Mammary epithelial cell (primary cell): ENCODE measurements at regions not wholly inside any gene's neighbourhood (a gene's known extent, or its start where the extent isn't known, plus 50 kb on each side); places are given as distances from the start of the nearest gene placed in this dataset.

ENCODE experiments used
- CTCF ChIP-seq, 2 donors: IDR thresholded peaks in 1 of 2; conservative IDR thresholded peaks in 1 of 2; 2 replicates each; pipeline ENCODE4 v1.5.1; 2011 to 2012; ENCODE audit warnings: inconsistent platforms in 2 of 2, low read length in 2 of 2, mild to moderate bottlenecking in 2 of 2, control low read depth in 1 of 2, low read depth in 1 of 2; ENCODE audit not compliant: insufficient read depth in 1 of 2; ENCODE audit errors: extremely low read depth in 1 of 2
- EZH2 ChIP-seq: IDR thresholded peaks from 2 replicates; pipeline ENCODE4 v1.6.1; 2012; ENCODE audit warnings: low read length, inconsistent platforms, borderline replicate concordance

GRCh38 chr2:221064058-221064854, 507.8 kb downstream of the EPHA4 start:
- TF ChIP-seq CTCF (conservative IDR thresholded peaks at IDR 0.05 in 1 of 2, IDR thresholded peaks at IDR 0.05 in 1 of 2; ENCODE audit: extremely low read depth in 1 of 2, insufficient read depth in 1 of 2, low read depth in 1 of 2, low read length in 2 of 2) (no peak), EZH2 (no peak)
